Ascending aorta (tissue), 2 donors: ENCODE measurements at regions not wholly inside any gene's neighbourhood (a gene's known extent, or its start where the extent isn't known, plus 50 kb on each side); places are given as distances from the start of the nearest gene placed in this dataset.

Source experiments
- DNase-seq, 2 donors: peaks; one replicate each; pipeline ENCODE4 v3.0.0-alpha.2; 2019; ENCODE audit warnings: low spot score in 2 of 2
- H3K27ac ChIP-seq, 2 donors: fragments of 200-600 bp; sonication (generic); one replicate each; pipeline ENCODE4 v1.5.1; 2016 to 2017; ENCODE audit warnings: mild to moderate bottlenecking in 1 of 2
- H3K27me3 ChIP-seq: fragments of 200-600 bp; sonication (generic); one replicate; pipeline ENCODE4 v1.5.1; 2017
- H3K36me3 ChIP-seq, 2 donors: fragments of 200-600 bp; sonication (generic); one replicate each; pipeline ENCODE4 v1.5.1; 2016
- H3K4me1 ChIP-seq, 2 donors: fragments of 200-600 bp; sonication (generic); one replicate each; pipeline ENCODE4 v1.5.1; 2016 to 2017; ENCODE audit warnings: mild to moderate bottlenecking in 1 of 2
- H3K4me3 ChIP-seq, 2 donors: fragments of 200-600 bp; sonication (generic); one replicate each; pipeline ENCODE4 v1.5.1; 2016 to 2017; ENCODE audit warnings: mild to moderate bottlenecking in 1 of 2
- H3K9me3 ChIP-seq, 2 donors: fragments of 200-600 bp; sonication (generic); one replicate each; pipeline ENCODE4 v1.5.1; 2016
- intact Hi-C: fragments of 100-400 bp; cut with DNase I; formaldehyde crosslinking; loops from one replicate; pipeline ENCODE4 v1.15.1; 2023
- TF ChIP-seq, protein P1 (sequence below), 3 experiments: fragments of 200-600 bp in 2 of 3; fragments of 450-650 bp in 1 of 3; sonication (generic) in 2 of 3; IDR thresholded peaks; one replicate each; pipeline ENCODE4 v1.5.1; 2016 to 2019; ENCODE audit warnings: antibody characterized with exemption in 3 of 3, mild to moderate bottlenecking in 1 of 3, moderate library complexity in 1 of 3

- Histone ChIP-seq H3K4me1 (no peaks in the 10 kb centered on the region), H3K9me3 (peaks cover 0 to 19% of the 10 kb centered on the region in 2 donors), H3K4me3 (no peak overlapping the region), H3K36me3 (no peaks in the 10 kb centered on the region), H3K27me3 (no peaks in the 10 kb centered on the region), H3K27ac (no peak overlapping the region)
- intact Hi-C loops: no loop called here
- TF ChIP-seq, protein P1, sequence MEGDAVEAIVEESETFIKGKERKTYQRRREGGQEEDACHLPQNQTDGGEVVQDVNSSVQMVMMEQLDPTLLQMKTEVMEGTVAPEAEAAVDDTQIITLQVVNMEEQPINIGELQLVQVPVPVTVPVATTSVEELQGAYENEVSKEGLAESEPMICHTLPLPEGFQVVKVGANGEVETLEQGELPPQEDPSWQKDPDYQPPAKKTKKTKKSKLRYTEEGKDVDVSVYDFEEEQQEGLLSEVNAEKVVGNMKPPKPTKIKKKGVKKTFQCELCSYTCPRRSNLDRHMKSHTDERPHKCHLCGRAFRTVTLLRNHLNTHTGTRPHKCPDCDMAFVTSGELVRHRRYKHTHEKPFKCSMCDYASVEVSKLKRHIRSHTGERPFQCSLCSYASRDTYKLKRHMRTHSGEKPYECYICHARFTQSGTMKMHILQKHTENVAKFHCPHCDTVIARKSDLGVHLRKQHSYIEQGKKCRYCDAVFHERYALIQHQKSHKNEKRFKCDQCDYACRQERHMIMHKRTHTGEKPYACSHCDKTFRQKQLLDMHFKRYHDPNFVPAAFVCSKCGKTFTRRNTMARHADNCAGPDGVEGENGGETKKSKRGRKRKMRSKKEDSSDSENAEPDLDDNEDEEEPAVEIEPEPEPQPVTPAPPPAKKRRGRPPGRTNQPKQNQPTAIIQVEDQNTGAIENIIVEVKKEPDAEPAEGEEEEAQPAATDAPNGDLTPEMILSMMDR (IDR thresholded peaks at IDR 0.05): no peak
- DNase-seq: no peak
These were observed 510.9 kb upstream of the ZNF608 start for GRCh38 chr5:125257057-125257972.

- TF ChIP-seq, protein P1 (IDR thresholded peaks at IDR 0.05): no peak
- peaks cover 0 to 19% of the 10 kb centered on the region in 2 donors for H3K9me3 ChIP-seq
- H3K4me1 ChIP-seq: no peaks in the 10 kb centered on the region
- no peak for DNase-seq
- no peak overlapping the region for H3K4me3 ChIP-seq
- intact Hi-C loops: no loop called here
- H3K27ac ChIP-seq: no peak overlapping the region
- H3K36me3 ChIP-seq: no peaks in the 10 kb centered on the region
- H3K27me3 ChIP-seq: no peaks in the 10 kb centered on the region
These were observed 511.6 kb upstream of the ZNF608 start for GRCh38 chr5:125257997-125258396.

- Histone ChIP-seq H3K27ac (no peak overlapping the region), H3K36me3 (no peaks in the 10 kb centered on the region), H3K27me3 (no peaks in the 10 kb centered on the region), H3K4me3 (no peak overlapping the region), H3K4me1 (no peaks in the 10 kb centered on the region), H3K9me3 (peaks cover 0 to 19% of the 10 kb centered on the region in 2 donors)
- intact Hi-C loops: no loop called here
- TF ChIP-seq, protein P1 (IDR thresholded peaks at IDR 0.05): no peak
- DNase-seq: no peak
These were observed 512.2 kb upstream of the ZNF608 start for GRCh38 chr5:125258615-125259014.

- H3K9me3 ChIP-seq: peaks cover 0 to 11% of the 10 kb centered on the region in 2 donors
- no peak overlapping the region for H3K4me3 ChIP-seq
- no peaks in the 10 kb centered on the region for H3K36me3 ChIP-seq
- H3K4me1 ChIP-seq: no peaks in the 10 kb centered on the region
- H3K27me3 ChIP-seq: no peaks in the 10 kb centered on the region
- TF ChIP-seq, protein P1 (IDR thresholded peaks at IDR 0.05): no peak
- no peak overlapping the region for H3K27ac ChIP-seq
- DNase-seq: no peak
- intact Hi-C loops: no loop called here
These were observed 515.2 kb upstream of the ZNF608 start for GRCh38 chr5:125261505-125262250.

DNA sequence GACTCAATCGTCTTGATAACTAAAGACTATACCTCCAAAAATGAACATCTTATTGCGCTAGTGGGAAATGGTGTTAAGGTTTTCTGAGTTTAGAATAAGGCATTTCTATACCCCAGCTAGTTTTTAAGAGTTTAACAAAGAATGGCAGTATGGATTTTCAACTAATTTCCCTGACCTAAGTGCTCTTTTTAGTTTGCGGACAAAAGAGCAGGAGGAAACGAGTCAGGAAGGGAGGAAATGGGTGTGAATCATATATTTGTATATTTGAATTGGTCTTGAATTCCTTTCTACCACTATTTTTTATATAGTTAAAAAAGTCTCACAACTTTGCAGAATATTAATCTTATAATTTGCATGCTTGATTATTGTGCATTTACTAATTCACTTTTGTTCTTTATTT is 516.3 kb upstream of the ZNF608 start:
- Histone ChIP-seq H3K4me1 (no peaks in the 10 kb centered on the region), H3K27ac (no peak overlapping the region), H3K4me3 (no peak overlapping the region), H3K9me3 (peaks cover 0 to 11% of the 10 kb centered on the region in 2 donors), H3K36me3 (no peaks in the 10 kb centered on the region), H3K27me3 (no peaks in the 10 kb centered on the region)
- TF ChIP-seq, protein P1 (IDR thresholded peaks at IDR 0.05): no peak
- DNase-seq: no peak
- intact Hi-C loops: no loop called here
